LNCAP (cell line): ENCODE measurements at regions not wholly inside any gene's neighbourhood (a gene's known extent, or its start where the extent isn't known, plus 50 kb on each side); places are given as distances from the start of the nearest gene placed in this dataset.

Experiments
- TF ChIP-seq, protein P1 (sequence below): fragments of 450-650 bp; IDR thresholded peaks from 2 replicates; pipeline ENCODE4 v1.5.1; 2017; ENCODE audit warnings: mild to moderate bottlenecking

GRCh38 chr2:183536290-183536689 is 412.0 kb downstream of the NUP35 start:
- TF ChIP-seq, protein P1, sequence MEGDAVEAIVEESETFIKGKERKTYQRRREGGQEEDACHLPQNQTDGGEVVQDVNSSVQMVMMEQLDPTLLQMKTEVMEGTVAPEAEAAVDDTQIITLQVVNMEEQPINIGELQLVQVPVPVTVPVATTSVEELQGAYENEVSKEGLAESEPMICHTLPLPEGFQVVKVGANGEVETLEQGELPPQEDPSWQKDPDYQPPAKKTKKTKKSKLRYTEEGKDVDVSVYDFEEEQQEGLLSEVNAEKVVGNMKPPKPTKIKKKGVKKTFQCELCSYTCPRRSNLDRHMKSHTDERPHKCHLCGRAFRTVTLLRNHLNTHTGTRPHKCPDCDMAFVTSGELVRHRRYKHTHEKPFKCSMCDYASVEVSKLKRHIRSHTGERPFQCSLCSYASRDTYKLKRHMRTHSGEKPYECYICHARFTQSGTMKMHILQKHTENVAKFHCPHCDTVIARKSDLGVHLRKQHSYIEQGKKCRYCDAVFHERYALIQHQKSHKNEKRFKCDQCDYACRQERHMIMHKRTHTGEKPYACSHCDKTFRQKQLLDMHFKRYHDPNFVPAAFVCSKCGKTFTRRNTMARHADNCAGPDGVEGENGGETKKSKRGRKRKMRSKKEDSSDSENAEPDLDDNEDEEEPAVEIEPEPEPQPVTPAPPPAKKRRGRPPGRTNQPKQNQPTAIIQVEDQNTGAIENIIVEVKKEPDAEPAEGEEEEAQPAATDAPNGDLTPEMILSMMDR, result no peak

DNA sequence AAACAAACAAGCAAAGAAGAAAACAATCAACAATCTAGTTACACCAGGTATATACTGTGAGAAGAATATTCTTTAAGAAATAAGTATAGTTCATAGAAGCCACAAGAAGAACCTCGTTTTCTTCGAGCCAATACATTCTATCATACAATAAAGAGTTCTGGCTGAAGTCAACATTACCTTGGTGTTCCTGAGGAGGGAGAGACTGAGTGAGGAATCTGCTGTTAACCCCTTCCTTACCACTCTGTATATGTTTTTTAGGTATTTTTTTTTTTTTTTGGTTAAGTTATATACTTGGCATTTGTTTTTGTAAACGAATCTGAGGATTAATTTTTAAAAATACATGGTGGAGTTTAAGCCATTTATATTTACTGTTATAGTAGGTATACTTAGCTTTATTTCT is 412.5 kb downstream of the NUP35 start:
- TF ChIP-seq, protein P1, result no peak

DNA sequence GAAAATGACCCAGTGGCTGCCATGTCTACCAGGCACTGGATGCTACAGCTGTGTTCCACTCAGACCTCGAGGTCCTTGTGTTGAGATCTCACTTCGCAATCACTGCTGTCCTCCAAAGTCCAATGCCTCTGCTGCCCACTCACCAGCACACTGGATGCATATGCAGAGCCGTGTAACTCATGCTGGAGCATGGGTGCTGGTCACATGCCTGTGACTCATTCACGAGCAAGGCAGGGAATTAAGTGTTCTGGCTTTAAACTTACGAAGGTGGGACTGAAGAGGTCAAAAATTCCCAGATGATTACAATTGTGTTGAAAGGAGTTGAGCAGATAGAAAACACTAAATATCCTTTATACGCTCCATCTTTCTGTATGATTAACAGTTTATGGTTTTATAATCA is 417.5 kb downstream of the NUP35 start:
- TF ChIP-seq, protein P1, result no peak

DNA sequence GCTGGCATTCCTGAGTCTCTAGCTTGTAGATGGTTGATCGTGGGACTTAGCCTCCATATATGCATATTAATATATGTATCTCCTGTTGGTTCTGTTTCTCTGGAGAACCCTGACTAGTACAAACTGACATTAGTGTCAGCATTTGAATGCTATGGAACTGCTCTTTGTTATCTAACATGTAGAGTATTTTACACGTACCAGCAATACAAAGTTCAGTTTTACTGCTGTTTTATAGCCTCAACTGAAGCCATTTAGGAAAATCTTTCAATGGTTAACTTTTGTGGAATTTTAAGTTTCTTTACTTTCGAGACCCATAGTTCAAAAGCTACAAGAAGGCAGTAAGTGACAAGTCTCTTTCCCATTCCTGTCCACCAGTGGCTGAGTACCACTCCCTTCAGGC is 418.4 kb downstream of the NUP35 start:
- TF ChIP-seq, protein P1, result no peak

GRCh38 chr2:183543222-183543621 is 419.0 kb downstream of the NUP35 start:
- TF ChIP-seq, protein P1, result no peak

- TF ChIP-seq, protein P1, result no peak
These were observed 419.5 kb downstream of the NUP35 start for GRCh38 chr2:183543731-183544130.

- TF ChIP-seq, protein P1, result no peak
These were observed 428.5 kb downstream of the NUP35 start for GRCh38 chr2:183552716-183553115.

DNA sequence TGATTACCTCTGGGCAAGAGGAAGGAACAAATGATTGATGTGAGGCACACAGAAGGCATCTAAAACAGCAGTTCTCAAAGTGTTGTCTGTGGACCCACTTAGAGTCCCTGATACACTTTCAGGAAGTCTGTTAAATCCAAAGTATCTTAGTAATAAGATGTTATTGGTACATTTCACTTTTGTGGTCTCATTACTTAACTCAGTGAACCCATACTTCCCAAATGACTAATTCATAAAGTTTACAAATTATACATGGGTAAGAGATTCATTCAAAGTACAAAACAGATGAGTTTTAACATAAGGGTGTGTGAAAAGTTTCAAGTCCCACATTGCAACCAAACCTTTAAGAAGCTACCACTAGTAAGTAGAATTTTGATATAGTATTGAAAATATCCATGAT is 440.5 kb downstream of the NUP35 start:
- TF ChIP-seq, protein P1, result no peak
